ENCODE measurements at regions not wholly inside any gene's neighbourhood (a gene's known extent, or its start where the extent isn't known, plus 50 kb on each side); places are given as distances from the start of the nearest gene placed in this dataset.

DNA sequence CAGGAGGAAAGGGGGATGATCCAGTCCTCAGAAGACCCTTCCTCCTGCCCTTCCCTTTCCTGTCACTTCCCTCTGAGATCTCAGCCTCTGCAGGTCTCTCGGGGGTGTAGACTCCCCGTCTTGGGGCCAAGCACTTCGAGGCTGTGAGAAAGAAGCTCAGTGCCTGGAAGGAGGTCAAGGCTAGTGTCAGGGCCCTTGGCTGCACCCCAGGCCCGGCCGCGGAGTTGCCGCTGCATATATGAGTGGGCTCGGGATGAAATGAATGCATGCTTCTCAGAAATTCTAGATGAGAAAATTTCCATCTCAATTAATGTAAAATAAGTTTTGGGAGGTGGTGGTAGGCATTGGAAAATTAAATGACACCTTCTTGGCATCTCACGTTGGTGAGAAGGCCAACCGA lies 1313.7 kb downstream of the BRD1 start:
- TF ChIP-seq, protein P1, sequence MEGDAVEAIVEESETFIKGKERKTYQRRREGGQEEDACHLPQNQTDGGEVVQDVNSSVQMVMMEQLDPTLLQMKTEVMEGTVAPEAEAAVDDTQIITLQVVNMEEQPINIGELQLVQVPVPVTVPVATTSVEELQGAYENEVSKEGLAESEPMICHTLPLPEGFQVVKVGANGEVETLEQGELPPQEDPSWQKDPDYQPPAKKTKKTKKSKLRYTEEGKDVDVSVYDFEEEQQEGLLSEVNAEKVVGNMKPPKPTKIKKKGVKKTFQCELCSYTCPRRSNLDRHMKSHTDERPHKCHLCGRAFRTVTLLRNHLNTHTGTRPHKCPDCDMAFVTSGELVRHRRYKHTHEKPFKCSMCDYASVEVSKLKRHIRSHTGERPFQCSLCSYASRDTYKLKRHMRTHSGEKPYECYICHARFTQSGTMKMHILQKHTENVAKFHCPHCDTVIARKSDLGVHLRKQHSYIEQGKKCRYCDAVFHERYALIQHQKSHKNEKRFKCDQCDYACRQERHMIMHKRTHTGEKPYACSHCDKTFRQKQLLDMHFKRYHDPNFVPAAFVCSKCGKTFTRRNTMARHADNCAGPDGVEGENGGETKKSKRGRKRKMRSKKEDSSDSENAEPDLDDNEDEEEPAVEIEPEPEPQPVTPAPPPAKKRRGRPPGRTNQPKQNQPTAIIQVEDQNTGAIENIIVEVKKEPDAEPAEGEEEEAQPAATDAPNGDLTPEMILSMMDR (conservative IDR thresholded peaks at IDR 0.05) = no peak
- no peak overlapping the region for H3K27ac ChIP-seq

DNA sequence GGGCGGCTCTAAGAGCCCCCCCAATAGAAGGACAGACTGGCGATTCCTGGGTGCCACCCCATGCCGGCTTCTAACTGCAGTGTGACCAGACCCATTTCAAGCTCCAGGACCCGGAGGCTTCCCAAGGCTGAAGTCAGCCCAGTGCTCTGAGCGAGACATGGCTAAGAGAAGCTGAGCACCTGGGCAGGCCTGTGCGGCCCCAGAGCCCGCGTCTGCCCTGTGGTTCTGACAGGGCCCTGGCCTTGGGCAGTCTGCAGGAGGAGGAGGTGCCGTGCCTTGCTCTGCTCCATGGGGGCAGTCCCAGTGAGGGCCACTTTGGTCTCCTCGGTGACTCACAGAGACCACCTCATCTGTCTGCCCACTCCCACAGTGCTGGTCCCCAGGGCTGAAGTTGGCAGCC lies 1314.2 kb downstream of the BRD1 start:
- no peak overlapping the region for H3K27ac ChIP-seq
- TF ChIP-seq, protein P1 (conservative IDR thresholded peaks at IDR 0.05) = no peak

GRCh38 chr22:48511781-48512327 lies 1315.8 kb downstream of the BRD1 start:
- H3K27ac ChIP-seq = no peak overlapping the region
- TF ChIP-seq, protein P1 (conservative IDR thresholded peaks at IDR 0.05) = no peak

- H3K27ac ChIP-seq = no peak overlapping the region
- TF ChIP-seq, protein P1 (conservative IDR thresholded peaks at IDR 0.05) = no peak
Measured at GRCh38 chr22:48511211-48511610, 1316.5 kb downstream of the BRD1 start.

GRCh38 chr22:48510599-48510998 lies 1317.1 kb downstream of the BRD1 start:
- TF ChIP-seq, protein P1 (conservative IDR thresholded peaks at IDR 0.05) = no peak
- no peak overlapping the region for H3K27ac ChIP-seq

GRCh38 chr22:48507595-48508350 lies 1319.9 kb downstream of the BRD1 start:
- TF ChIP-seq, protein P1 (conservative IDR thresholded peaks at IDR 0.05) = no peak
- no peak overlapping the region for H3K27ac ChIP-seq

- TF ChIP-seq, protein P1 (conservative IDR thresholded peaks at IDR 0.05) = no peak
- H3K27ac ChIP-seq = no peak overlapping the region
Measured at GRCh38 chr22:48507171-48507570, 1320.5 kb downstream of the BRD1 start.

Data from VCaP (cell line).